ENCODE measurements at regions not wholly inside any gene's neighbourhood (a gene's known extent, or its start where the extent isn't known, plus 50 kb on each side); places are given as distances from the start of the nearest gene placed in this dataset.

DNA sequence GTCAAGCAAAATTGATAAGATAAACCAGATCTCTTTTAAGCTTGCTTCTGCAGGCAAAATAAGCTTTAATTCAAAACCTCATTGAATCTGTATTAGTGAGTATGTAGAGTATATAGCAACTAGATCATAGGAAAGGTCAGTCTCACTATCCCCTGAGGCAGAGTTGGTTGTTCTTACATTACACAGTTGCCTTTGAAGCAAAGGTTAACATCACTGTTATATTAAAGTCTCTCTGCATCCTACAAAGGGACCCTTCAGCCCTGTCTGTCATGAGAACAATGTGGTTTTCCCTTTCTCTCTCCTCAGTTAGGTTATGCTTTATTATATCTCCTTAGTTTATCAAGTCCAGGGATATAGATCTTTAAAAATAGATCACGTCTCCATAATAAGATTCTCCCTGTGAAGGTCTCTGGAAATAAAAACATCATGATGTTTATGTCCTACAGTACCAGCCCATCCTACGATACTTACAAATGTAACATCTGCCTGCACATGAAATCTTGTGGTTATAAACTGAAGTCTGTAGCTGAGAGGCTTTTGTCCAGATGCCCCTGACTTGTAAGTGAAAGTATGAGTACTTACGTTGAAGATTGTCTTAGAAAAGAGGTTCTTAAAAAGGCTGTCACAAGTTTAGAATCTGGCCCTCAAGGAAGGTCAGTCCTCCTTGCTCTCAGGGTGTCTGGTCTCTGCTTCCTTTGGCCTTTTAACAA, 103.6 kb downstream of the VIP start:
- H3K9me3 Mint-ChIP-seq = no peaks in the 10 kb centered on the region

DNA sequence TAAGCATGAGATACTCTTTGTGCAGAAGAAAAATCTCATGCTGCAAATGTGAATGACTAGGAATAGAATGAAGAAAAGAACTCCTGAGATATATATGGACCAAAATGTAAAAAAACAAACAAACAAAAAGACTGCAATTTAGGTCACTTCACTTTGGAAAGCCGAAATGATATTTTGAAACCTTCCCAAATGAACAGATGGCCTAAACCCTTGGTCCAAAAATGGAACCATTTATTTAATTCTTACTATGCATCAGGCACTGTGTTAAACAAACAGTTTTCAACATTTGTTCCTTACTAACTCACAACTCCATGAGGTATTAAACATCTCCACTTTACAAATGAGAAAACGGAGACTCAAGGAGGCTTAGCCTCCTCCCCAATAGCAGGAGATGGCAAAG, 107.5 kb downstream of the VIP start:
- no peak for ATAC-seq
- TF ChIP-seq, protein P1, sequence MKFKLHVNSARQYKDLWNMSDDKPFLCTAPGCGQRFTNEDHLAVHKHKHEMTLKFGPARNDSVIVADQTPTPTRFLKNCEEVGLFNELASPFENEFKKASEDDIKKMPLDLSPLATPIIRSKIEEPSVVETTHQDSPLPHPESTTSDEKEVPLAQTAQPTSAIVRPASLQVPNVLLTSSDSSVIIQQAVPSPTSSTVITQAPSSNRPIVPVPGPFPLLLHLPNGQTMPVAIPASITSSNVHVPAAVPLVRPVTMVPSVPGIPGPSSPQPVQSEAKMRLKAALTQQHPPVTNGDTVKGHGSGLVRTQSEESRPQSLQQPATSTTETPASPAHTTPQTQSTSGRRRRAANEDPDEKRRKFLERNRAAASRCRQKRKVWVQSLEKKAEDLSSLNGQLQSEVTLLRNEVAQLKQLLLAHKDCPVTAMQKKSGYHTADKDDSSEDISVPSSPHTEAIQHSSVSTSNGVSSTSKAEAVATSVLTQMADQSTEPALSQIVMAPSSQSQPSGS (CRISPR knock-in tag; IDR thresholded peaks at IDR 0.05; ENCODE audit: borderline replicate concordance, low read depth) = no peak
- TF ChIP-seq MXD4 (CRISPR knock-in tag; IDR thresholded peaks at IDR 0.05; ENCODE audit: borderline replicate concordance) (no peak), PRRX2 (CRISPR knock-in tag; IDR thresholded peaks at IDR 0.05) (no peak), OVOL2 (CRISPR knock-in tag; IDR thresholded peaks at IDR 0.05; ENCODE audit: borderline replicate concordance) (no peak), EMX1 (CRISPR knock-in tag; IDR thresholded peaks at IDR 0.05) (no peak), ZBTB21 (CRISPR knock-in tag; IDR thresholded peaks at IDR 0.05; ENCODE audit: borderline replicate concordance) (no peak)
- TF ChIP-seq, protein P2, sequence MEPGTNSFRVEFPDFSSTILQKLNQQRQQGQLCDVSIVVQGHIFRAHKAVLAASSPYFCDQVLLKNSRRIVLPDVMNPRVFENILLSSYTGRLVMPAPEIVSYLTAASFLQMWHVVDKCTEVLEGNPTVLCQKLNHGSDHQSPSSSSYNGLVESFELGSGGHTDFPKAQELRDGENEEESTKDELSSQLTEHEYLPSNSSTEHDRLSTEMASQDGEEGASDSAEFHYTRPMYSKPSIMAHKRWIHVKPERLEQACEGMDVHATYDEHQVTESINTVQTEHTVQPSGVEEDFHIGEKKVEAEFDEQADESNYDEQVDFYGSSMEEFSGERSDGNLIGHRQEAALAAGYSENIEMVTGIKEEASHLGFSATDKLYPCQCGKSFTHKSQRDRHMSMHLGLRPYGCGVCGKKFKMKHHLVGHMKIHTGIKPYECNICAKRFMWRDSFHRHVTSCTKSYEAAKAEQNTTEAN (CRISPR knock-in tag; IDR thresholded peaks at IDR 0.05) = no peak
- TF ChIP-seq, protein P3, sequence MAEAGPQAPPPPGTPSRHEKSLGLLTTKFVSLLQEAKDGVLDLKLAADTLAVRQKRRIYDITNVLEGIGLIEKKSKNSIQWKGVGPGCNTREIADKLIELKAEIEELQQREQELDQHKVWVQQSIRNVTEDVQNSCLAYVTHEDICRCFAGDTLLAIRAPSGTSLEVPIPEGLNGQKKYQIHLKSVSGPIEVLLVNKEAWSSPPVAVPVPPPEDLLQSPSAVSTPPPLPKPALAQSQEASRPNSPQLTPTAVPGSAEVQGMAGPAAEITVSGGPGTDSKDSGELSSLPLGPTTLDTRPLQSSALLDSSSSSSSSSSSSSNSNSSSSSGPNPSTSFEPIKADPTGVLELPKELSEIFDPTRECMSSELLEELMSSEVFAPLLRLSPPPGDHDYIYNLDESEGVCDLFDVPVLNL (CRISPR knock-in tag; IDR thresholded peaks at IDR 0.05; ENCODE audit: borderline replicate concordance, low read depth) = no peak
- TF ChIP-seq, protein P4, sequence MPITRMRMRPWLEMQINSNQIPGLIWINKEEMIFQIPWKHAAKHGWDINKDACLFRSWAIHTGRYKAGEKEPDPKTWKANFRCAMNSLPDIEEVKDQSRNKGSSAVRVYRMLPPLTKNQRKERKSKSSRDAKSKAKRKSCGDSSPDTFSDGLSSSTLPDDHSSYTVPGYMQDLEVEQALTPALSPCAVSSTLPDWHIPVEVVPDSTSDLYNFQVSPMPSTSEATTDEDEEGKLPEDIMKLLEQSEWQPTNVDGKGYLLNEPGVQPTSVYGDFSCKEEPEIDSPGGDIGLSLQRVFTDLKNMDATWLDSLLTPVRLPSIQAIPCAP (CRISPR knock-in tag; IDR thresholded peaks at IDR 0.05) = no peak
- TF ChIP-seq, protein P5, sequence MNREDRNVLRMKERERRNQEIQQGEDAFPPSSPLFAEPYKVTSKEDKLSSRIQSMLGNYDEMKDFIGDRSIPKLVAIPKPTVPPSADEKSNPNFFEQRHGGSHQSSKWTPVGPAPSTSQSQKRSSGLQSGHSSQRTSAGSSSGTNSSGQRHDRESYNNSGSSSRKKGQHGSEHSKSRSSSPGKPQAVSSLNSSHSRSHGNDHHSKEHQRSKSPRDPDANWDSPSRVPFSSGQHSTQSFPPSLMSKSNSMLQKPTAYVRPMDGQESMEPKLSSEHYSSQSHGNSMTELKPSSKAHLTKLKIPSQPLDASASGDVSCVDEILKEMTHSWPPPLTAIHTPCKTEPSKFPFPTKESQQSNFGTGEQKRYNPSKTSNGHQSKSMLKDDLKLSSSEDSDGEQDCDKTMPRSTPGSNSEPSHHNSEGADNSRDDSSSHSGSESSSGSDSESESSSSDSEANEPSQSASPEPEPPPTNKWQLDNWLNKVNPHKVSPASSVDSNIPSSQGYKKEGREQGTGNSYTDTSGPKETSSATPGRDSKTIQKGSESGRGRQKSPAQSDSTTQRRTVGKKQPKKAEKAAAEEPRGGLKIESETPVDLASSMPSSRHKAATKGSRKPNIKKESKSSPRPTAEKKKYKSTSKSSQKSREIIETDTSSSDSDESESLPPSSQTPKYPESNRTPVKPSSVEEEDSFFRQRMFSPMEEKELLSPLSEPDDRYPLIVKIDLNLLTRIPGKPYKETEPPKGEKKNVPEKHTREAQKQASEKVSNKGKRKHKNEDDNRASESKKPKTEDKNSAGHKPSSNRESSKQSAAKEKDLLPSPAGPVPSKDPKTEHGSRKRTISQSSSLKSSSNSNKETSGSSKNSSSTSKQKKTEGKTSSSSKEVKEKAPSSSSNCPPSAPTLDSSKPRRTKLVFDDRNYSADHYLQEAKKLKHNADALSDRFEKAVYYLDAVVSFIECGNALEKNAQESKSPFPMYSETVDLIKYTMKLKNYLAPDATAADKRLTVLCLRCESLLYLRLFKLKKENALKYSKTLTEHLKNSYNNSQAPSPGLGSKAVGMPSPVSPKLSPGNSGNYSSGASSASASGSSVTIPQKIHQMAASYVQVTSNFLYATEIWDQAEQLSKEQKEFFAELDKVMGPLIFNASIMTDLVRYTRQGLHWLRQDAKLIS (CRISPR knock-in tag; IDR thresholded peaks at IDR 0.05; ENCODE audit: borderline replicate concordance) = no peak
- TF ChIP-seq, protein P6, sequence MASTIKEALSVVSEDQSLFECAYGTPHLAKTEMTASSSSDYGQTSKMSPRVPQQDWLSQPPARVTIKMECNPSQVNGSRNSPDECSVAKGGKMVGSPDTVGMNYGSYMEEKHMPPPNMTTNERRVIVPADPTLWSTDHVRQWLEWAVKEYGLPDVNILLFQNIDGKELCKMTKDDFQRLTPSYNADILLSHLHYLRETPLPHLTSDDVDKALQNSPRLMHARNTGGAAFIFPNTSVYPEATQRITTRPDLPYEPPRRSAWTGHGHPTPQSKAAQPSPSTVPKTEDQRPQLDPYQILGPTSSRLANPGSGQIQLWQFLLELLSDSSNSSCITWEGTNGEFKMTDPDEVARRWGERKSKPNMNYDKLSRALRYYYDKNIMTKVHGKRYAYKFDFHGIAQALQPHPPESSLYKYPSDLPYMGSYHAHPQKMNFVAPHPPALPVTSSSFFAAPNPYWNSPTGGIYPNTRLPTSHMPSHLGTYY (CRISPR knock-in tag; IDR thresholded peaks at IDR 0.05) = no peak

More for the DNA sequence above, 103.6 kb downstream of the VIP start:
- DNase-seq (ENCODE audit: low spot score) (no peak), ATAC-seq (no peak)
- TF ChIP-seq, protein P2 (CRISPR knock-in tag; IDR thresholded peaks at IDR 0.05) = no peak
- no peak for TF ChIP-seq KAT7 (CRISPR knock-in tag; IDR thresholded peaks at IDR 0.05; ENCODE audit: borderline replicate concordance)
- TF ChIP-seq, protein P7, sequence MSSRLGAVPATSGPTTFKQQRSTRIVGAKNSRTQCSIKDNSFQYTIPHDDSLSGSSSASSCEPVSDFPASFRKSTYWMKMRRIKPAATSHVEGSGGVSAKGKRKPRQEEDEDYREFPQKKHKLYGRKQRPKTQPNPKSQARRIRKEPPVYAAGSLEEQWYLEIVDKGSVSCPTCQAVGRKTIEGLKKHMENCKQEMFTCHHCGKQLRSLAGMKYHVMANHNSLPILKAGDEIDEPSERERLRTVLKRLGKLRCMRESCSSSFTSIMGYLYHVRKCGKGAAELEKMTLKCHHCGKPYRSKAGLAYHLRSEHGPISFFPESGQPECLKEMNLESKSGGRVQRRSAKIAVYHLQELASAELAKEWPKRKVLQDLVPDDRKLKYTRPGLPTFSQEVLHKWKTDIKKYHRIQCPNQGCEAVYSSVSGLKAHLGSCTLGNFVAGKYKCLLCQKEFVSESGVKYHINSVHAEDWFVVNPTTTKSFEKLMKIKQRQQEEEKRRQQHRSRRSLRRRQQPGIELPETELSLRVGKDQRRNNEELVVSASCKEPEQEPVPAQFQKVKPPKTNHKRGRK (CRISPR knock-in tag; IDR thresholded peaks at IDR 0.05; ENCODE audit: borderline replicate concordance) = no peak
- TF ChIP-seq, protein P8, sequence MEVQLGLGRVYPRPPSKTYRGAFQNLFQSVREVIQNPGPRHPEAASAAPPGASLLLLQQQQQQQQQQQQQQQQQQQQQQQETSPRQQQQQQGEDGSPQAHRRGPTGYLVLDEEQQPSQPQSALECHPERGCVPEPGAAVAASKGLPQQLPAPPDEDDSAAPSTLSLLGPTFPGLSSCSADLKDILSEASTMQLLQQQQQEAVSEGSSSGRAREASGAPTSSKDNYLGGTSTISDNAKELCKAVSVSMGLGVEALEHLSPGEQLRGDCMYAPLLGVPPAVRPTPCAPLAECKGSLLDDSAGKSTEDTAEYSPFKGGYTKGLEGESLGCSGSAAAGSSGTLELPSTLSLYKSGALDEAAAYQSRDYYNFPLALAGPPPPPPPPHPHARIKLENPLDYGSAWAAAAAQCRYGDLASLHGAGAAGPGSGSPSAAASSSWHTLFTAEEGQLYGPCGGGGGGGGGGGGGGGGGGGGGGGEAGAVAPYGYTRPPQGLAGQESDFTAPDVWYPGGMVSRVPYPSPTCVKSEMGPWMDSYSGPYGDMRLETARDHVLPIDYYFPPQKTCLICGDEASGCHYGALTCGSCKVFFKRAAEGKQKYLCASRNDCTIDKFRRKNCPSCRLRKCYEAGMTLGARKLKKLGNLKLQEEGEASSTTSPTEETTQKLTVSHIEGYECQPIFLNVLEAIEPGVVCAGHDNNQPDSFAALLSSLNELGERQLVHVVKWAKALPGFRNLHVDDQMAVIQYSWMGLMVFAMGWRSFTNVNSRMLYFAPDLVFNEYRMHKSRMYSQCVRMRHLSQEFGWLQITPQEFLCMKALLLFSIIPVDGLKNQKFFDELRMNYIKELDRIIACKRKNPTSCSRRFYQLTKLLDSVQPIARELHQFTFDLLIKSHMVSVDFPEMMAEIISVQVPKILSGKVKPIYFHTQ (CRISPR knock-in tag; IDR thresholded peaks at IDR 0.05) = no peak
- TF ChIP-seq TP53 (CRISPR knock-in tag; IDR thresholded peaks at IDR 0.05) = no peak
- ChIA-PET POLR2A (no interaction called here), CTCF (no interaction called here)
- Mint-ChIP-seq H3K36me3 (no peaks in the 10 kb centered on the region), H3K27me3 (ENCODE audit: low read depth) (no peaks in the 10 kb centered on the region), H3K4me1 (peaks cover 8% of the 10 kb centered on the region), H3K4me3 (no peak overlapping the region), H3K27ac (no peak overlapping the region)

More for the DNA sequence above, 107.5 kb downstream of the VIP start:
- Mint-ChIP-seq H3K9me3 (no peaks in the 10 kb centered on the region), H3K27me3 (ENCODE audit: low read depth) (no peaks in the 10 kb centered on the region), H3K36me3 (no peaks in the 10 kb centered on the region), H3K27ac (no peak overlapping the region), H3K4me1 (peaks cover 3% of the 10 kb centered on the region), H3K4me3 (no peak overlapping the region)
- ChIA-PET CTCF (no interaction called here), POLR2A (no interaction called here)
- DNase-seq (ENCODE audit: low spot score) = no peak
